GM23338 (cell line): ENCODE measurements at regions not wholly inside any gene's neighbourhood (a gene's known extent, or its start where the extent isn't known, plus 50 kb on each side); places are given as distances from the start of the nearest gene placed in this dataset.

Source experiments
- ATAC-seq: fragments of 200-7000 bp; cut with Tn5 transposase; 3 replicates; pipeline ENCODE4 v1.9.1; 2020
- DNase-seq: peaks from one replicate; pipeline ENCODE4 v3.0.0-alpha.2; 2015; ENCODE audit warnings: low spot score
- H2AFZ ChIP-seq: fragments of 200-600 bp; sonication (generic); 2 replicates; pipeline ENCODE4 v1.8.0; 2016; ENCODE audit warnings: antibody characterized with exemption, mild to moderate bottlenecking, moderate library complexity
- H3F3A ChIP-seq: fragments of 200-600 bp; sonication (generic); replicated peaks from 2 replicates; pipeline ENCODE4 v1.8.0; 2017; ENCODE audit warnings: antibody characterized with exemption, mixed run types, low read depth
- H3K27ac ChIP-seq: fragments of 200-600 bp; sonication (generic); 2 replicates; pipeline ENCODE4 v1.6.1; 2016; ENCODE audit warnings: low read depth
- H3K27me3 ChIP-seq: fragments of 200-600 bp; sonication (generic); 2 replicates; pipeline ENCODE4 v1.8.0; 2016; ENCODE audit warnings: mild to moderate bottlenecking, mixed run types, moderate library complexity; ENCODE audit not compliant: insufficient read depth
- H3K36me3 ChIP-seq: fragments of 200-600 bp; sonication (generic); 2 replicates; pipeline ENCODE4 v1.8.0; 2016; ENCODE audit warnings: mild to moderate bottlenecking; ENCODE audit not compliant: insufficient read depth
- H3K4me1 ChIP-seq: fragments of 200-600 bp; sonication (generic); 2 replicates; pipeline ENCODE4 v1.8.0; 2016; ENCODE audit warnings: mild to moderate bottlenecking, moderate library complexity; ENCODE audit not compliant: insufficient read depth
- H3K4me2 ChIP-seq: fragments of 200-600 bp; sonication (generic); 2 replicates; pipeline ENCODE4 v1.7.1; 2017; ENCODE audit warnings: mixed run types
- H3K4me3 ChIP-seq: fragments of 200-600 bp; sonication (generic); 2 replicates; pipeline ENCODE4 v1.6.1; 2016; ENCODE audit warnings: mixed run types
- H3K79me2 ChIP-seq: fragments of 200-600 bp; sonication (generic); replicated peaks from 2 replicates; pipeline ENCODE4 v1.8.0; 2017; ENCODE audit warnings: mild to moderate bottlenecking; ENCODE audit not compliant: insufficient read depth
- H3K9me2 ChIP-seq: fragments of 200-600 bp; sonication (generic); 2 replicates; pipeline ENCODE4 v1.8.0; 2017; ENCODE audit not compliant: insufficient read depth
- H4K20me1 ChIP-seq: fragments of 200-600 bp; sonication (generic); replicated peaks from 2 replicates; pipeline ENCODE4 v1.8.0; 2017; ENCODE audit warnings: mild to moderate bottlenecking; ENCODE audit not compliant: insufficient read depth
- H3K27ac Mint-ChIP-seq: 2 replicates; pipeline ENCODE4 v1.8.0; 2020; ENCODE audit warnings: inconsistent platforms, mild to moderate bottlenecking, moderate library complexity, mixed read lengths
- H3K27me3 Mint-ChIP-seq: 3 replicates; pipeline ENCODE4 v1.8.0; 2022; ENCODE audit warnings: low read depth, mild to moderate bottlenecking, moderate library complexity, mixed read lengths, inconsistent platforms; ENCODE audit not compliant: insufficient read depth, poor library complexity
- H3K36me3 Mint-ChIP-seq: 3 replicates; pipeline ENCODE4 v1.8.0; 2021; ENCODE audit warnings: low read depth, mild to moderate bottlenecking, inconsistent platforms, moderate library complexity, mixed read lengths
- H3K4me1 Mint-ChIP-seq: 3 replicates; pipeline ENCODE4 v1.8.0; 2020; ENCODE audit warnings: mild to moderate bottlenecking, inconsistent platforms, mixed read lengths
- H3K4me3 Mint-ChIP-seq: 3 replicates; pipeline ENCODE4 v1.8.0; 2021; ENCODE audit warnings: moderate library complexity, mild to moderate bottlenecking, inconsistent platforms, mixed read lengths
- H3K9me3 Mint-ChIP-seq: 3 replicates; pipeline ENCODE4 v1.8.0; 2020; ENCODE audit warnings: moderate library complexity, mild to moderate bottlenecking, inconsistent platforms, mixed read lengths
- EZH2phosphoT487 ChIP-seq: fragments of 200-600 bp; sonication (generic); IDR thresholded peaks from one replicate; pipeline ENCODE4 v1.8.1; 2018; ENCODE audit warnings: antibody characterized with exemption; ENCODE audit not compliant: unreplicated experiment
- NANOG ChIP-seq: IDR thresholded peaks from 2 replicates; pipeline ENCODE4 v1.6.1; 2016; ENCODE audit warnings: antibody characterized with exemption, borderline replicate concordance
- POLR2AphosphoS5 ChIP-seq: IDR thresholded peaks from 2 replicates; pipeline ENCODE4 v1.6.1; 2016; ENCODE audit warnings: antibody characterized with exemption, low read depth
- ZNF331 ChIP-seq: fragments of 250-450 bp; sonication (Bioruptor Pico); IDR thresholded peaks from 2 replicates; pipeline ENCODE4 v1.5.0; 2020; ENCODE audit warnings: low read depth, mild to moderate bottlenecking, moderate library complexity
- TF ChIP-seq, protein P1 (sequence below): IDR thresholded peaks from one replicate; pipeline ENCODE4 v1.6.1; 2018; ENCODE audit warnings: antibody characterized with exemption; ENCODE audit not compliant: unreplicated experiment
- TF ChIP-seq, protein P2 (sequence below): fragments of 250-450 bp; sonication (Bioruptor Pico); IDR thresholded peaks from 2 replicates; pipeline ENCODE4 v1.5.0; 2020; ENCODE audit warnings: mild to moderate bottlenecking, moderate library complexity

DNA sequence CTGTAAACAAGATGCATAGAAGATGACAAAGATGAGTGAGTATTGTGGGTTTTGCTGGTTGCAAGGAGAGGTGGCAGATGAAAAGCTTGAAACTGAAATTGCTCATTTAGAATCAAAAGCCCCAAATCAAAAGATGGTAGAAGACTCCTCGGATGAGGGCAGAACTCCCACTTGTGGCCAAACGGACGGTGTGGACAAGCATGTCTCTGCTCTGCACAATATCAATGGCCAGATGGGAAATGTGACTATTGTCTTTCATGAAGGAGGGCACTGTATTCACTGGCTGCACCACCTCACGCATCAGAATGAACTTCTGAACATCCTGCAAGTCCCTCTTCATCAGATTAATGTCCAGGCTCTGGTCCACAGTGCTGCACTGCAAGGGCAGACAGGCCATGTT is 541.7 kb downstream of the MTRR start (continued):
- TF ChIP-seq, protein P1, sequence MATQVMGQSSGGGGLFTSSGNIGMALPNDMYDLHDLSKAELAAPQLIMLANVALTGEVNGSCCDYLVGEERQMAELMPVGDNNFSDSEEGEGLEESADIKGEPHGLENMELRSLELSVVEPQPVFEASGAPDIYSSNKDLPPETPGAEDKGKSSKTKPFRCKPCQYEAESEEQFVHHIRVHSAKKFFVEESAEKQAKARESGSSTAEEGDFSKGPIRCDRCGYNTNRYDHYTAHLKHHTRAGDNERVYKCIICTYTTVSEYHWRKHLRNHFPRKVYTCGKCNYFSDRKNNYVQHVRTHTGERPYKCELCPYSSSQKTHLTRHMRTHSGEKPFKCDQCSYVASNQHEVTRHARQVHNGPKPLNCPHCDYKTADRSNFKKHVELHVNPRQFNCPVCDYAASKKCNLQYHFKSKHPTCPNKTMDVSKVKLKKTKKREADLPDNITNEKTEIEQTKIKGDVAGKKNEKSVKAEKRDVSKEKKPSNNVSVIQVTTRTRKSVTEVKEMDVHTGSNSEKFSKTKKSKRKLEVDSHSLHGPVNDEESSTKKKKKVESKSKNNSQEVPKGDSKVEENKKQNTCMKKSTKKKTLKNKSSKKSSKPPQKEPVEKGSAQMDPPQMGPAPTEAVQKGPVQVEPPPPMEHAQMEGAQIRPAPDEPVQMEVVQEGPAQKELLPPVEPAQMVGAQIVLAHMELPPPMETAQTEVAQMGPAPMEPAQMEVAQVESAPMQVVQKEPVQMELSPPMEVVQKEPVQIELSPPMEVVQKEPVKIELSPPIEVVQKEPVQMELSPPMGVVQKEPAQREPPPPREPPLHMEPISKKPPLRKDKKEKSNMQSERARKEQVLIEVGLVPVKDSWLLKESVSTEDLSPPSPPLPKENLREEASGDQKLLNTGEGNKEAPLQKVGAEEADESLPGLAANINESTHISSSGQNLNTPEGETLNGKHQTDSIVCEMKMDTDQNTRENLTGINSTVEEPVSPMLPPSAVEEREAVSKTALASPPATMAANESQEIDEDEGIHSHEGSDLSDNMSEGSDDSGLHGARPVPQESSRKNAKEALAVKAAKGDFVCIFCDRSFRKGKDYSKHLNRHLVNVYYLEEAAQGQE: no peak
- TF ChIP-seq ZNF331 (CRISPR knock-in tag) (no peak), EZH2phosphoT487 (no peak)

DNA sequence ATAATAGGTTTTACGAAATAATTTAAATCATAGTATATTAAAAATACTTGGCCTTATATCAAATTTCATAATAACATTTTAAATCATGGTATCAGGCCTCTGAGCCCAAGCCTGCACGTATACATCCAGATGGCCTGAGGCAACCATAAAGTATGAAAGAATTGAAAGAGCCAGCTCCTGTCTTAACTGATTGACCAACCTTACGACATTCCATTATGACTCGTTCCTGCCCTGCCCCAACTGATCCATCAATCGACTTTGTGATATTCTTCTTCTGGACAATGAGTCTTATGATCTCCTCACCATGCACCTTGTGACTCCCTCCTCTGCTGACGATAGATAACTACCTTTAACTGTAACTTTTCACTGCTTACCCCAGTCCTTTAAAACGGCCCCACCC is 545.0 kb downstream of the MTRR start:
- Histone ChIP-seq H3K4me2 (no peak overlapping the region), H3F3A (no peaks in the 10 kb centered on the region), H2AFZ (no peak overlapping the region), H3K9me2 (no peaks in the 10 kb centered on the region), H3K4me3 (no peak overlapping the region), H4K20me1 (no peaks in the 10 kb centered on the region), H3K27me3 (no peaks in the 10 kb centered on the region), H3K36me3 (no peaks in the 10 kb centered on the region), H3K4me1 (no peaks in the 10 kb centered on the region), H3K27ac (no peak overlapping the region), H3K79me2 (no peaks in the 10 kb centered on the region)
- Mint-ChIP-seq H3K4me1 (no peaks in the 10 kb centered on the region; the same call in 2 of the 3 replicates), H3K27me3 (no peaks in the 10 kb centered on the region), H3K9me3 (no peaks in the 10 kb centered on the region; the same call in 2 of the 3 replicates), H3K36me3 (no peaks in the 10 kb centered on the region), H3K4me3 (no peak overlapping the region), H3K27ac (no peak overlapping the region)
- no peak for TF ChIP-seq POLR2AphosphoS5
- TF ChIP-seq NANOG: no peak
- TF ChIP-seq, protein P1: no peak
- TF ChIP-seq, protein P2, sequence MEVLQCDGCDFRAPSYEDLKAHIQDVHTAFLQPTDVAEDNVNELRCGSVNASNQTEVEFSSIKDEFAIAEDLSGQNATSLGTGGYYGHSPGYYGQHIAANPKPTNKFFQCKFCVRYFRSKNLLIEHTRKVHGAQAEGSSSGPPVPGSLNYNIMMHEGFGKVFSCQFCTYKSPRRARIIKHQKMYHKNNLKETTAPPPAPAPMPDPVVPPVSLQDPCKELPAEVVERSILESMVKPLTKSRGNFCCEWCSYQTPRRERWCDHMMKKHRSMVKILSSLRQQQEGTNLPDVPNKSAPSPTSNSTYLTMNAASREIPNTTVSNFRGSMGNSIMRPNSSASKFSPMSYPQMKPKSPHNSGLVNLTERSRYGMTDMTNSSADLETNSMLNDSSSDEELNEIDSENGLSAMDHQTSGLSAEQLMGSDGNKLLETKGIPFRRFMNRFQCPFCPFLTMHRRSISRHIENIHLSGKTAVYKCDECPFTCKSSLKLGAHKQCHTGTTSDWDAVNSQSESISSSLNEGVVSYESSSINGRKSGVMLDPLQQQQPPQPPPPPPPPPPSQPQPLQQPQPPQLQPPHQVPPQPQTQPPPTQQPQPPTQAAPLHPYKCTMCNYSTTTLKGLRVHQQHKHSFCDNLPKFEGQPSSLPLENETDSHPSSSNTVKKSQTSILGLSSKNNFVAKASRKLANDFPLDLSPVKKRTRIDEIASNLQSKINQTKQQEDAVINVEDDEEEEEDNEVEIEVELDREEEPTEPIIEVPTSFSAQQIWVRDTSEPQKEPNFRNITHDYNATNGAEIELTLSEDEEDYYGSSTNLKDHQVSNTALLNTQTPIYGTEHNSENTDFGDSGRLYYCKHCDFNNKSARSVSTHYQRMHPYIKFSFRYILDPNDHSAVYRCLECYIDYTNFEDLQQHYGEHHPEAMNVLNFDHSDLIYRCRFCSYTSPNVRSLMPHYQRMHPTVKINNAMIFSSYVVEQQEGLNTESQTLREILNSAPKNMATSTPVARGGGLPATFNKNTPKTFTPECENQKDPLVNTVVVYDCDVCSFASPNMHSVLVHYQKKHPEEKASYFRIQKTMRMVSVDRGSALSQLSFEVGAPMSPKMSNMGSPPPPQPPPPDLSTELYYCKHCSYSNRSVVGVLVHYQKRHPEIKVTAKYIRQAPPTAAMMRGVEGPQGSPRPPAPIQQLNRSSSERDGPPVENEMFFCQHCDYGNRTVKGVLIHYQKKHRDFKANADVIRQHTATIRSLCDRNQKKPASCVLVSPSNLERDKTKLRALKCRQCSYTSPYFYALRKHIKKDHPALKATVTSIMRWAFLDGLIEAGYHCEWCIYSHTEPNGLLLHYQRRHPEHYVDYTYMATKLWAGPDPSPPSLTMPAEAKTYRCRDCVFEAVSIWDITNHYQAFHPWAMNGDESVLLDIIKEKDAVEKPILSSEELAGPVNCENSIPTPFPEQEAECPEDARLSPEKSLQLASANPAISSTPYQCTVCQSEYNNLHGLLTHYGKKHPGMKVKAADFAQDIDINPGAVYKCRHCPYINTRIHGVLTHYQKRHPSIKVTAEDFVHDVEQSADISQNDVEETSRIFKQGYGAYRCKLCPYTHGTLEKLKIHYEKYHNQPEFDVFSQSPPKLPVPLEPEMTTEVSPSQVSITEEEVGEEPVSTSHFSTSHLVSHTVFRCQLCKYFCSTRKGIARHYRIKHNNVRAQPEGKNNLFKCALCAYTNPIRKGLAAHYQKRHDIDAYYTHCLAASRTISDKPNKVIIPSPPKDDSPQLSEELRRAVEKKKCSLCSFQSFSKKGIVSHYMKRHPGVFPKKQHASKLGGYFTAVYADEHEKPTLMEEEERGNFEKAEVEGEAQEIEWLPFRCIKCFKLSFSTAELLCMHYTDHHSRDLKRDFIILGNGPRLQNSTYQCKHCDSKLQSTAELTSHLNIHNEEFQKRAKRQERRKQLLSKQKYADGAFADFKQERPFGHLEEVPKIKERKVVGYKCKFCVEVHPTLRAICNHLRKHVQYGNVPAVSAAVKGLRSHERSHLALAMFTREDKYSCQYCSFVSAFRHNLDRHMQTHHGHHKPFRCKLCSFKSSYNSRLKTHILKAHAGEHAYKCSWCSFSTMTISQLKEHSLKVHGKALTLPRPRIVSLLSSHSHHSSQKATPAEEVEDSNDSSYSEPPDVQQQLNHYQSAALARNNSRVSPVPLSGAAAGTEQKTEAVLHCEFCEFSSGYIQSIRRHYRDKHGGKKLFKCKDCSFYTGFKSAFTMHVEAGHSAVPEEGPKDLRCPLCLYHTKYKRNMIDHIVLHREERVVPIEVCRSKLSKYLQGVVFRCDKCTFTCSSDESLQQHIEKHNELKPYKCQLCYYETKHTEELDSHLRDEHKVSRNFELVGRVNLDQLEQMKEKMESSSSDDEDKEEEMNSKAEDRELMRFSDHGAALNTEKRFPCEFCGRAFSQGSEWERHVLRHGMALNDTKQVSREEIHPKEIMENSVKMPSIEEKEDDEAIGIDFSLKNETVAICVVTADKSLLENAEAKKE (CRISPR knock-in tag): no peak
- no peak for DNase-seq
- no peak for ATAC-seq
